Fibroblast of lung (primary cell): ENCODE measurements at regions not wholly inside any gene's neighbourhood (a gene's known extent, or its start where the extent isn't known, plus 50 kb on each side); places are given as distances from the start of the nearest gene placed in this dataset.

Experiments used
- CTCF ChIP-seq, 2 donors: IDR thresholded peaks in 1 of 2; conservative IDR thresholded peaks in 1 of 2; 1 replicate in 1 of 2; 2 replicates in 1 of 2; pipeline ENCODE4 v1.5.1; 2011 to 2012; ENCODE audit warnings: low read length in 2 of 2, control low read depth in 1 of 2, inconsistent platforms in 1 of 2, low read depth in 1 of 2, mild to moderate bottlenecking in 1 of 2
- EZH2 ChIP-seq: IDR thresholded peaks from 2 replicates; pipeline ENCODE4 v1.5.1; 2012; ENCODE audit warnings: low read length, control low read depth, mild to moderate bottlenecking; ENCODE audit errors: missing control alignments

GRCh38 chr1:73306899-73307555 is 890.9 kb downstream of the LRRIQ3 start:
- TF ChIP-seq CTCF (conservative IDR thresholded peaks at IDR 0.05 in 1 of 2, IDR thresholded peaks at IDR 0.05 in 1 of 2; ENCODE audit: low read depth in 1 of 2, low read length in 2 of 2) (no peak), EZH2 (no peak)
